GM12864 (cell line): ENCODE measurements at regions not wholly inside any gene's neighbourhood (a gene's known extent, or its start where the extent isn't known, plus 50 kb on each side); places are given as distances from the start of the nearest gene placed in this dataset.

Source experiments
- DNase-seq: peaks from one replicate; pipeline ENCODE4 v3.0.0-alpha.2; 2011; ENCODE audit warnings: low read depth
- H3K4me3 ChIP-seq: 2 replicates; pipeline ENCODE4 v1.5.1; 2011; ENCODE audit warnings: mild to moderate bottlenecking, low read depth, low read length, control low read depth
- TF ChIP-seq, protein P1 (sequence below): IDR thresholded peaks from 2 replicates; pipeline ENCODE4 v1.5.1; 2011; ENCODE audit warnings: low read depth, mild to moderate bottlenecking, moderate library complexity, low read length, control low read depth, inconsistent platforms; ENCODE audit errors: missing control alignments

DNA sequence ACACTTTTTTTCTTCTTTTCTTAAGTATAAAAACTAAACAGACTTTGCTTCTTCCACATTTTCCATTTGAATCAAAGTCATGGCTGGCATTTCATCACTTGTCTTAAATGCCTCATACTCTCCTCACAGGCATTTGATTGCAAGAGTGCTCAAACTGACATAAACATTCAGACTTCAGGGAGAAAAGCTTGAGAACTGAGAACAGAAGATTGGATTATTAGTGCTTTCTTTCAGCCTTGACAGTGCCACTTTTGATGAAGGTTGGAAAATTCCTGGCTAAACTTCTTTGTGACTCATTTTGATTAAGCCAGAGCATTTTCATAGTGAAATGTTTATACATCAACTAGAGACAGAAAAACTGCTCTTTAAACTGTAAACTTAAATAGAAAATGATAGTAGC lies 544.4 kb downstream of the DIPK2A start:
- TF ChIP-seq, protein P1, sequence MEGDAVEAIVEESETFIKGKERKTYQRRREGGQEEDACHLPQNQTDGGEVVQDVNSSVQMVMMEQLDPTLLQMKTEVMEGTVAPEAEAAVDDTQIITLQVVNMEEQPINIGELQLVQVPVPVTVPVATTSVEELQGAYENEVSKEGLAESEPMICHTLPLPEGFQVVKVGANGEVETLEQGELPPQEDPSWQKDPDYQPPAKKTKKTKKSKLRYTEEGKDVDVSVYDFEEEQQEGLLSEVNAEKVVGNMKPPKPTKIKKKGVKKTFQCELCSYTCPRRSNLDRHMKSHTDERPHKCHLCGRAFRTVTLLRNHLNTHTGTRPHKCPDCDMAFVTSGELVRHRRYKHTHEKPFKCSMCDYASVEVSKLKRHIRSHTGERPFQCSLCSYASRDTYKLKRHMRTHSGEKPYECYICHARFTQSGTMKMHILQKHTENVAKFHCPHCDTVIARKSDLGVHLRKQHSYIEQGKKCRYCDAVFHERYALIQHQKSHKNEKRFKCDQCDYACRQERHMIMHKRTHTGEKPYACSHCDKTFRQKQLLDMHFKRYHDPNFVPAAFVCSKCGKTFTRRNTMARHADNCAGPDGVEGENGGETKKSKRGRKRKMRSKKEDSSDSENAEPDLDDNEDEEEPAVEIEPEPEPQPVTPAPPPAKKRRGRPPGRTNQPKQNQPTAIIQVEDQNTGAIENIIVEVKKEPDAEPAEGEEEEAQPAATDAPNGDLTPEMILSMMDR: no peak
- no peak for DNase-seq
- H3K4me3 ChIP-seq: no peak overlapping the region

GRCh38 chr3:144516589-144516988 lies 545.0 kb downstream of the DIPK2A start:
- TF ChIP-seq, protein P1: no peak
- H3K4me3 ChIP-seq: no peak overlapping the region
- no peak for DNase-seq

- no peak overlapping the region for H3K4me3 ChIP-seq
- TF ChIP-seq, protein P1: no peak
- DNase-seq: no peak
Measured at GRCh38 chr3:144521131-144521530, 549.5 kb downstream of the DIPK2A start.

GRCh38 chr3:144522456-144522855 lies 550.8 kb downstream of the DIPK2A start:
- no peak overlapping the region for H3K4me3 ChIP-seq
- TF ChIP-seq, protein P1: no peak

DNA sequence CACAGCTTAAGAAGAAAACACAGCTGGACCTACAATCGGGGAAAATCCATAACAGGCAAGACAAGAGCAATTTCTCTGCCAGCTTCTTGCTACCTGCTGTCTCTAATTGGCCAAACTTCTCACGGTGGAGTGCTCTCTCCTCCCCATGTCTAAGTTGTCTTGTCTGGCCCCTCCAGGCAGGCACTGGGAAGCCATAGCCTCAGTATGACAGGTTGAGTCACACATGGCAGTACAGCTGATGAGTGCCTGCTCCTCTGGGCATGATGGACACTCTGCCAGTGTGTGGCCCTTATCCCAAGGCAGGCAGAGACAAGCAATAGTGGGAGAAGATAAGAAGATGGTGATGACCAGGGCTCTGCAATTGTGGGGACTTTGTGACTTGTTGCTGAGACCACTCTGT lies 551.8 kb downstream of the DIPK2A start:
- H3K4me3 ChIP-seq: no peak overlapping the region
- DNase-seq: no peak
- TF ChIP-seq, protein P1: no peak

More at GRCh38 chr3:144522456-144522855, 550.8 kb downstream of the DIPK2A start:
- DNase-seq: no peak

DNA sequence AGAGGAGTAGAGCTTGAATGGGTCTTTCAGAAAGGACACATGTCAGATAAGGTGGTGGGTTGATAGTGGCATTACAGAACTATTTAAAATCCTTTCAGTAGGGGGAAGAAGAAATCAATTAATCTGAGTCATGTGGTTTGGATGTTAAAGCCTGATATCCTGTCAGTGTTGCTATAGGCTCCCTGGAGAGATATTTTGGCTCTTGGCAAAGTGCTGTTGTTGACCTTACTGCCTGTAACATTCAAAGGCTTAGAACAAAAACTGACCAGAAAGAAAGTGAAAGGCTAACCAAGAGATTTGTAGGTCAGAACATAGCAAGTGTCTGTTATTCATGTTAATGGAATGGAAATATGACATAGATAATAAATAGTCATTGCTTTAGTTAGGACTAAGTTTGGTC lies 552.9 kb downstream of the DIPK2A start:
- TF ChIP-seq, protein P1: no peak
- H3K4me3 ChIP-seq: no peak overlapping the region
- no peak for DNase-seq

GRCh38 chr3:144529566-144529965 lies 557.9 kb downstream of the DIPK2A start:
- no peak overlapping the region for H3K4me3 ChIP-seq
- TF ChIP-seq, protein P1: no peak
- no peak for DNase-seq
